Tibial nerve (tissue), 4 donors: ENCODE measurements at regions not wholly inside any gene's neighbourhood (a gene's known extent, or its start where the extent isn't known, plus 50 kb on each side); places are given as distances from the start of the nearest gene placed in this dataset.

Experiments used
- CTCF ChIP-seq, 5 experiments: fragments of 200-600 bp in 3 of 5; fragments of 450-650 bp in 2 of 5; sonication (generic) in 3 of 5; IDR thresholded peaks; one replicate each; pipeline ENCODE4 v1.5.1; 2016 to 2019; ENCODE audit warnings: antibody characterized with exemption in 5 of 5, mild to moderate bottlenecking in 3 of 5, moderate library complexity in 2 of 5
- EP300 ChIP-seq, 2 donors: sonication (generic); formaldehyde crosslinking; IDR thresholded peaks; one replicate each; pipeline ENCODE4 v1.6.1; 2017; ENCODE audit warnings: antibody characterized with exemption in 2 of 2, mild to moderate bottlenecking in 1 of 2
- POLR2A ChIP-seq, 2 donors: fragments of 450-650 bp; IDR thresholded peaks; one replicate each; pipeline ENCODE4 v1.6.1; 2017; ENCODE audit warnings: antibody characterized with exemption in 2 of 2, mild to moderate bottlenecking in 2 of 2, moderate library complexity in 2 of 2

DNA sequence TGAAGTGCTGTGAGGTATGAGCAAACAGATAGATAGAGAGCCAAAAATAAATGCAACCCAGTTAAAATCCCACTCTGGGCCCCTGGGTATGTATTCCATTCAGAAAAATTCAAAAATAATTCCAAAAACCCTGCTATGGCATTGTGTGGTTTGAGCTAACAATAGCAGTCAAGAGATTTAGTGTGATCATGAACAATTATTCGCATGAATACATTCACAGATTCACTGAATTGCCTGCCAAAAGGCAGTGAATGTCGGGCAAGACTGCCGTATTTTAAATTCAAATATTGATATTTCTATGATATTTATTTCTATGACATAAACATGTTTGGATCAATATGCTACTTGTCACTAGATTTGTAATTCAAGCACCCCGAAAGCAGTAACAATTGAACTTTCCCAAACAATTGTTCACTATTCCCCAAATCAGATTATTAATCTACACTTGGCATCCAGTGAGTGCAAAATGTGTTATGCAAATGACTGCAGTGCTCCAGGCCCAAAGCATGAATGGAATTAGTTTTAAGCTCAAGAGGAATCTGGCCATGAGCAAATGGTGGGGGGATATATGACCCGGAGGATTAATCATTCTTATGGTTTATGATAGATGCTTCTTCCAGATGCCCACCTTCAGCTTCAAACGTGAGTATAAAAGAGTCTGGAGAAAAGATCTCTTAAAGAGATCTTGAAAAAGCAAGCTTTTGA, 417.0 kb upstream of the MEIS2 start:
- no peak for TF ChIP-seq POLR2A (IDR thresholded peaks at IDR 0.05)
- TF ChIP-seq CTCF (IDR thresholded peaks at IDR 0.05): no peak
- no peak for TF ChIP-seq EP300 (IDR thresholded peaks at IDR 0.05)
